ENCODE measurements at regions not wholly inside any gene's neighbourhood (a gene's known extent, or its start where the extent isn't known, plus 50 kb on each side); places are given as distances from the start of the nearest gene placed in this dataset.

GRCh38 chr13:29969286-29969685 is 118.9 kb upstream of the UBL3 start:
- Histone ChIP-seq H3K9ac (ENCODE audit: insufficient read depth in 1 of 2, low read depth in 2 of 2, low read length in 2 of 2) (no peak overlapping the region), H3K9me1 (ENCODE audit: control insufficient read depth, insufficient read depth, low read length) (no peaks in the 10 kb centered on the region), H3K36me3 (ENCODE audit: control insufficient read depth, insufficient read depth, low read length) (no peaks in the 10 kb centered on the region), H4K20me1 (replicated peaks; ENCODE audit: control insufficient read depth, insufficient read depth, low read length) (no peaks in the 10 kb centered on the region), H3K4me1 (replicated peaks in 1 of 2; ENCODE audit: control insufficient read depth in 2 of 2, insufficient read depth in 2 of 2, low read length in 2 of 2) (no peaks in the 10 kb centered on the region), H3K27me3 (ENCODE audit: control insufficient read depth in 2 of 2, insufficient read depth in 2 of 2, low read length in 2 of 2) (no peaks in the 10 kb centered on the region; a peak in 1 of 5 replicates), H2AFZ (ENCODE audit: low read depth, low read length) (no peak overlapping the region), H3K27ac (ENCODE audit: extremely low read depth, low read depth, low read length) (no peak overlapping the region), H3K79me2 (ENCODE audit: control insufficient read depth, insufficient read depth, low read length) (no peaks in the 10 kb centered on the region), H3K4me2 (ENCODE audit: insufficient read depth, low read length) (no peak overlapping the region), H3K9me3 (replicated peaks; ENCODE audit: control insufficient read depth, insufficient read depth, low read depth, low read length) (no peaks in the 10 kb centered on the region), H3K4me3 (no peak overlapping the region)
- intact Hi-C loops (cut with micrococcal nuclease) (loop anchor here (10.0 kb wide), 1 partner anchor 146 kb away; no protein-coding TSS in a partner anchor), in situ Hi-C loops (cut with MboI) (no loop called here)
- no peak for TF ChIP-seq ZNF146 (CRISPR knock-in tag; IDR thresholded peaks at IDR 0.05; ENCODE audit: unreplicated experiment)
- TF ChIP-seq ZBTB33 (CRISPR knock-in tag; IDR thresholded peaks at IDR 0.05): no peak
- ChIA-PET CTCF (ENCODE audit: low intra/inter-chr PET ratio) (no interaction called here), POLR2A (no interaction called here)
- BruUV-seq (replicated peaks): no TSS peak
- DNase-seq (ENCODE audit: extremely low read depth in 1 of 4, low spot score in 3 of 4): no peak
- 4% methylated on average over 5 of the region's 5 CpGs for WGBS (ENCODE audit: insufficient coverage, low coverage, missing lambda C conversion rate)
- FAIRE-seq: no peak
- ATAC-seq: no peak

DNA sequence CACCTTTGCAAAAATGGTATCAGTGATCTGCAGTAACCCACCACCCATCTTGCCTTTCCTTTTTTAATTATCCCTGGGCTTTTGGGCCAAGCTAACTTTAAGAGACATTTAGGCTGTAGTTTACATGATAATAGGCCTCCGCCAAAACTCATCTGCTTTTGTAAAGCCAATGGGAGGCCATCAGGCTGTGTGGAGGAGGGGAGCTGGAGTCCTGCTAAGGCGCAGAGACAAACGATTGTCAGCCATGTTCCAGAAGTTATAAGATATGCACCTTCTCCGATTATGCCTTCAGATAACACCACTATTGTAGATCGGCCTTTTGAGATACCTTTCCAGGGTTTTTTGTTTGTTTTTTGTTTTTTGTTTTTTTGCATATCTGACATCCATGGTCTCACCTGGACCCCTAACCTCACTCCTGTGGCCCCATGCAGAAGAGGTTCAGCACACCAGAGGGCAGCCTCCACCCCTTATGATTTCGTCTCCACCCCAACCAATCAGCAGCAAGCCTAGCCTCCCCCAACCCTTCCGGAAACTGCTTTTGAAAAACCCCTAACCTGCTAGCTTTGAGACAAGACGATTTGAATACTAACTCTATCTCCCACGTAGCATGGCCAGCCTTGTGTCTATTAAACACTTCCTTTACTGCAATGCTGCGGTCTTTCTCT is 113.9 kb upstream of the UBL3 start:
- in situ Hi-C loops (cut with MboI): no loop called here
- Histone ChIP-seq H2AFZ (ENCODE audit: low read depth, low read length) (0 out of 2 replicates have a peak overlapping the region, but pooled peaks have one; percentile 32), H3K27ac (ENCODE audit: extremely low read depth, low read depth, low read length) (no peak overlapping the region), H3K4me2 (ENCODE audit: insufficient read depth, low read length) (no peak overlapping the region), H3K9me3 (replicated peaks; ENCODE audit: control insufficient read depth, insufficient read depth, low read depth, low read length) (no peaks in the 10 kb centered on the region), H3K4me1 (replicated peaks in 1 of 2; ENCODE audit: control insufficient read depth in 2 of 2, insufficient read depth in 2 of 2, low read length in 2 of 2) (no peaks in the 10 kb centered on the region), H3K9ac (ENCODE audit: insufficient read depth in 1 of 2, low read depth in 2 of 2, low read length in 2 of 2) (no peak overlapping the region), H3K36me3 (ENCODE audit: control insufficient read depth, insufficient read depth, low read length) (no peaks in the 10 kb centered on the region), H3K79me2 (ENCODE audit: control insufficient read depth, insufficient read depth, low read length) (no peaks in the 10 kb centered on the region), H3K4me3 (no peak overlapping the region), H4K20me1 (replicated peaks; ENCODE audit: control insufficient read depth, insufficient read depth, low read length) (no peaks in the 10 kb centered on the region), H3K27me3 (ENCODE audit: control insufficient read depth in 2 of 2, insufficient read depth in 2 of 2, low read length in 2 of 2) (peaks cover 0 to 11% of the 10 kb centered on the region in 2 experiments; a peak in 1 of 5 replicates), H3K9me1 (ENCODE audit: control insufficient read depth, insufficient read depth, low read length) (no peaks in the 10 kb centered on the region)
- ChIA-PET CTCF (ENCODE audit: low intra/inter-chr PET ratio) (no interaction called here), POLR2A (no interaction called here)
- ATAC-seq: peak; percentile 81
- BruUV-seq (replicated peaks): no TSS peak
- 1% methylated on average over 9 of the region's 10 CpGs for WGBS (ENCODE audit: insufficient coverage, low coverage, missing lambda C conversion rate)
- FAIRE-seq: no peak
- intact Hi-C loops (cut with micrococcal nuclease): loop anchor here (10.0 kb wide), 1 partner anchor 150 kb away; no protein-coding TSS in a partner anchor
- peak; percentile 3 to 50 (median 49) for DNase-seq (ENCODE audit: extremely low read depth in 1 of 4, low spot score in 3 of 4)
- TF ChIP-seq CTCF (IDR thresholded peaks at IDR 0.05 in 2 of 3, conservative IDR thresholded peaks at IDR 0.05 in 1 of 3; ENCODE audit: insufficient read depth in 2 of 3, low read depth in 1 of 3, low read length in 3 of 3) (0 out of 6 replicates have a peak, but pooled peaks of 1 of the 3 experiments have one; percentile 9), ATF7 (IDR thresholded peaks at IDR 0.05) (no peak)
